A172 (cell line): ENCODE measurements at regions not wholly inside any gene's neighbourhood (a gene's known extent, or its start where the extent isn't known, plus 50 kb on each side); places are given as distances from the start of the nearest gene placed in this dataset.
A peak's percentile ranks its signal among the peaks of the same experiment; 100 is the strongest.
"Not testable (repeated sequence)": the region's sequence is repeated elsewhere in the genome, so short reads cannot be mapped to it uniquely, and the experiment has no call there.

Source experiments
- DNase-seq: peaks from one replicate; pipeline ENCODE4 v3.0.0-alpha.2; 2015; ENCODE audit warnings: low spot score

GRCh38 chr12:30203981-30204380 lies 420.2 kb upstream of the TMTC1 start:
- no peak for DNase-seq

- no peak for DNase-seq
Observed at GRCh38 chr12:30202521-30203254, 418.9 kb upstream of the TMTC1 start.

DNA sequence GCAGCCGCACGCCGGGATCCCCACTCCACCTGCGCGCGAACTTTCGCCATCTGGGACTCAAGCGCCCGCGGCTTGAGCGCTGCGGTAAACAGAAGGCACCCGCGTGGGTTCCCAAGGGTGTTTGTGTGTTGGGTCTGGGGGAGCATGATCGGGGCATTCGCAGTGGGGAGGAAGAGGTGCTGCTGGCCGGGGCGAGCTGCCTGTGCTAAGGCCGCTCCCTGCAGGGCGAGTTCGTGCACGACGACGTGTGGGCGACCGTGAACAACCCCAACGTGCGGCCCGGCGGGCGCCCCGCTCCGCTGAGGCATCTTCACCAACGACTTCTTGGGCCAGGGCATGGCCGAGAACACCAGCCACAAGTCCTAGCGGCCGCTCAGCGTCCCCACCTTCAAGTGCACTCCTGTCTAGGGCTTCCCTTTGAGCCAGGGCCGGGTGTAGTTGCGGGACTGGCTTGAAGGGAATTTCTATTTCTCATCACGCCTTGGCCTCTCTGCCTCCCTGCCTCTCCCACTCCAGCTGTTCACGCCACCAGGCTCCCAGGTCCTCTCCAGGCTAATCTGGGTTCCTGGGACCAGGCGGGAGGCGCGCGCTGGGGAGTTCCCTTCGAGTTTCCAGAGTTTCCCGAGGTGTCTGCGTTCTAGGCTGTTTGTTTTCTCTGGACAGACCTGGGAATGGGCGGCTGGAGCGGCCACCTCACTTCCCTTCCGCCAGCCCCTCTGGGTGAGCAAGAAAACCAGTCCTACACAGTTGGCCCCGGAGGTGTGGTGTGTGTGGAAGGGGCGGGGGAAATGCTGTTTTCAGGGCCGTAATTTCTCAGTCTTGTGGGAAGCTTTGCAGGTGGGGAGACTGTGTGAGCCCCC lies 417.8 kb upstream of the TMTC1 start:
- DNase-seq: no peak

DNA sequence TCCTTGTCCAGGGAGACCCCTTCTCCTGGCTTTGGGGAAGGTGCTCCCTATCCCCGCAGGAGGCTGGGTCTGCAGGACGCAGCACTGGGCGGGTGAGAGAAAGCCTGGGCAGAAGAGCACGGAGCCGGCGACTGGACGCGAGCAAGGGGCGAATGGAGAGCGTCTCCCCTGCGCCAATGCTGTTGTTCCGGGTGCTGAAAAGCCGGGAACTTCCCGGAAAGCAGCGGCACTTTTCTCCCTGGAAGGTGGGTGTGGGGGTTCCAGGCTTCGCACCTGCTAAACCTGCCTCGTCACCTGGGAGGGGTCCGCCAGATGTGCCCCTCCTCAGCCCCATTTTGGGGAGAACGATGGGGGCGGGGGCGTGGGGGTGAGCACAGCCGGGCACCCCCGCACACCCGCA lies 417.1 kb upstream of the TMTC1 start:
- no peak for DNase-seq

DNA sequence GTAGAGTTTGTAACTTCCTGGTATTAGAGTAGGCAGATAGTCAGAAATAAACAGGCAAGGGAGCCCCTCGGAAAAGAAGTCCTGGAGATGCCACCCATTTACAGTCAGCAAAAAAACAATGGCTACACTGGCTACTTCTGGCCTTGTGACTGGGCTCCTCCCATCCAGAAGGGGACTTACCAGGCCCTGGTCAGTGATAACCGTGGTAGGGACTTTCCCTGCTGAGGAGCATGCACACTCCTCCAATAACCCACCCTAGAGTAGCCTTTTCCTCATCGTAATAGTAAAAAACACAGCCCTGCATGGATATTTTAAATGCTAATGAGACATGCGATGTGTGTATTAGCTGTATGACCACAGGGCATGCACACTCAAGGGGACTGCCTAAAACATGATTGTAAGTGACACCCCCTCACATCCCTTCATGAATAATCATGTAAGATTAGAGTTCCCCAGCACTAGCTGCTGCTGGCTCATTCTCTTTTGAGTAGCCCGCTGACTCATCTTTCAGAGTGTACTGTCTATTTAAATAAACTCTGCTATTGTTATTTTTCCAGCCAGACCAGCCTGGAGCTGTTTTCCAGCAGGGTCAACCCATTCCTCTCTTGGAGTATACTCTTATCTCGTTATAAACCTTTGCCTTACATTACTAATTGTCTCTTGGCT lies 413.8 kb upstream of the TMTC1 start:
- peak; percentile 73 for DNase-seq

DNA sequence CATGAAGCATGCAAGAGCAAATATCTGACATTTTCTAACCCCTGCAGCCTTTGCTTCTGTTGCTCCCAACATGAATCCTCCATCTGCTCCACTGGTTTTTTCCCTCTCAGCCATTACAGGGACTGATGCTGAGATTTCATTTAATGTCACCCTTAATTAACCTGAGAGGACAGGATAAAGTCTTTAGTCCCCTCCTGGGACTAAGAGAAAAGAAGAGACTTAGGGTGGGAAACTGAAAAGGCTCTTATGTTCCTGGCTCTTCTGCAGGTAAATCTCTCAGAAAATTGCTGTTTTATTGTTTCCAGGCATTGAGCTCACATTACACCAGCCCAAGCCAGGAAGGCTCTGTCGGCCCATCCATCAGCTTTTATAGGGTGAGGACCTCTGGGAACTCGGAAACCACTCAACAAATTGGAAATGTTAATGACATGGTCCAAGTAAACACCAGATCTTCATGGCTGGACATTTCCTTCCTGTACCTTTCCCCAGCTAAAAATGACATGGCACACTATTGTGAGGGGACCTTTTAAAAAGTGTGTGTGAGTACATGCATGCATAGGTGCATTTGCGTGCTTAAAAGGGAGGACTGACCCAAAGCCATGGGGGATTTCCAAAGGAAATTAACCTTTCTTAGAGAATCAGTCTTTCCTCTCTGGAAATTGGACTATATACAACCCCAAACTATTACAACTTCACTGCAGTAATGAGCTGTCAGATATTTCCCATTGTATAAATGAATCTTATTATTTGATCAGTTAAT lies 408.1 kb upstream of the TMTC1 start:
- DNase-seq: no peak

- DNase-seq: no peak
Observed at GRCh38 chr12:30188602-30189326, 405.0 kb upstream of the TMTC1 start.

DNA sequence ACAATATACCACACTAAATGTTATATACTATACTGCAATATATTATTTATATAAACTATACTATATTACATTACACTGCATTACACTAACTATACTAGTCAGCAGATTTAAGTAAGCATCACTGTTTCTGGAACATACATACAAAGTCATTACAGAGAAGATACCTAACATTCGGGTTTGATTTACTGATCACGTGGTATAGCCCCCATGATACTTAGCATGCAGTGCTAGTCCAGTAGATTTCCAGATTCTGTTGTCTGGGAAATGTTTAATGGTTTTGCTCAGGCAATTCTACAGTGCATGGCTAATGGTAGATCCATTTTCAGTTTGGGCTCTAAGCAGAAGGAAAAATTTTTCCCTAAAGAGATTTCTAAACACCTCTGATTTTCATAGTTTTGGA lies 403.7 kb upstream of the TMTC1 start:
- no peak for DNase-seq

GRCh38 chr12:30181334-30181733 lies 397.6 kb upstream of the TMTC1 start:
- no peak for DNase-seq

- no peak for DNase-seq
Observed at GRCh38 chr12:30180602-30181001, 396.9 kb upstream of the TMTC1 start.

- no peak for DNase-seq
Observed at GRCh38 chr12:30178916-30179315, 395.2 kb upstream of the TMTC1 start.

GRCh38 chr12:30169839-30170591 lies 386.3 kb upstream of the TMTC1 start:
- DNase-seq: no peak

- DNase-seq: no peak
Observed at GRCh38 chr12:30166006-30166795, 382.5 kb upstream of the TMTC1 start.

DNA sequence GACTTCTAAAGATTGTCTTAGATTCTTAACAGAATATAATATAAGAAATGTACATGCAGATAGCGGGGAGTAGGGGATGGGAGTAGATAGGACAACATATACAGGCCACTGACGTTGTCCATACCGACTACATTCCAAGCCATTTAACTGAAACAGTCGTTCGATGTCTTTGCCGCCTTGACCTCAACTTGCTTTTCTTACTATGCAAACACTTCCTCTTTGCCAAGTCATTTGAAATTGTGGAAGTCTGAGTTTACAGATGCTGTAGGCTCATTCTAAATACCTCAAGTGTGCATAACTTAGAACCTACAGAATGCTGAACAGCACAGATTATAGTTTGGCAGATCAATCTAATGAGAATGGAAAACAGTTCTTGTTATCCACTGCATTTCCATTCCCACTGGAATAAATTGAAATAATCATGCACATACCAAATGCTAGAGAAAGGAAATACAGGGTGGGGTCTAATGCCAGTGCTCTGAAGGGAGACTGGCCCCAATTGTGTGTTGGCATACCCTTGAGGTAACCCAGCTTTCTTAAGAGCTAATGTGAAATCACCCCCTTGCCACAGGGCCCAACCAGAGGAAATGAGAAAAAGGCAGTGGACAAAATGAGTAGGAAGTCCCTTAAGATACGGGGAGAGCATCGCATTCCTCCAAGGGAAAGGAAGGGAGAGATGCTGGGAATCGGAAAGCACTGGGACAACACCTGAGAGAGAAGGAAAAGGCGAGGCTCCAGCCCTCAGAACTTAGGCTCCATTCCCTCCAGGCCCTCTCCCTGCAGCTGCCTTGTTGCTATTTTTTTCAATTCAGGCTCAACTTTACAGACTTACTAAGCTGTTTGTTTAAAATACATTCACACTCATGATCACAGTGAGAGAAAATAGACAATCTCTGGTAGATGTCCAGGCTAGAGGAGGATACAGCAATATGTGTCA lies 380.9 kb upstream of the TMTC1 start:
- no peak for DNase-seq

GRCh38 chr12:30156833-30157232 lies 373.1 kb upstream of the TMTC1 start:
- DNase-seq: not testable (repeated sequence)

DNA sequence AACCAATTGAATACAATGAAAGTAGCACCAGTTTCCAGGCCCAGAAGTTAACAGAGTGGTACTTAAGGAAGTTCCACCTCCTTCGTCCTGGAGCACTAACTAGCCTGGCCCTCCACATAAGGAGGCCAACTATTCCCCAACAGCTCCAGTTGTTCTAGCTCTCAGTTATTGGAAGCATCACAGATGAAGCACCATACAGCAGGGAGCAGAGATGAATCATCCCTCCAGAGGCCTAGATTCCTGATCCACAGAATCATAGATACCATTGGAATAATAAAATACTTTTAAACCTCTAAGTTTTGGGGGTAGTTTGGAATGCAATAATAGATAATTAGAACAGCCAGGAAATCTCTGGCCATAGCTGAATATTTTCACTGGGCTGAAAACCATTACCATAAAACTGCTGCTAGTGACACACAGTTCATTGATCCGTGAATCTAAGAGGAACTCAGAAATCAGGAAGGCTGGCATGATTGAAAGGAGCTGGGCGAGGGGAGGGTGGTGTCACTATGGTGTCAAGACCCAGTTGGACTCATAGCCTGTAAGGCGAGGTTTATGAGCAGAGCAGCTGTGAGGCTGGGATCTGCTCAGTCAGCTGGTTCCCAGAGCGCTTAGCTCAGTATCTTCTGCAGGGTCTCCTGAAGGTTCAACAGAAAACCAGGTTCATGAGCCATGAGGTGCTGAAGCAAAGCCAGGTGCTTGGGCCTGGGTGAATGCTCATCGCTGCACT lies 371.4 kb upstream of the TMTC1 start:
- no peak for DNase-seq

DNA sequence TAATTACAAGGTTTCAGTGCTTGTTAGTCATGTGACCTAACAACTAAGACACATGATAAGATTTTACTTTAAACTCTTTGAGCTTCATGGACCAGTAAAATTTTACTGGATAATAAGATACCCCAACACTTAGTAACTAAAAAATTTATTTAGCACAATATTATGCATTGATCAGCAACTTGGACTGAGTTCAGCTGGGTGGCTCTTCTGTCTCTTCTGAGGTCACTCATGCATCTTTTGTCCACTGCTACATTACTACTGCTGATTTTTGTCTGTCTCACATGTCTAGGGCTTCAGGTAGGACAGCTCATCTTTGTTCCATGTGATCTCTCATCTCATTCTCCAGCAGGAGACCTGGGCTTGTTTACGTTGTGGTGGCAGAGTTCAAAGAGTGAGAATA lies 370.2 kb upstream of the TMTC1 start:
- no peak for DNase-seq

GRCh38 chr12:30152705-30153104 lies 369.0 kb upstream of the TMTC1 start:
- no peak for DNase-seq
